ENCODE measurements at regions not wholly inside any gene's neighbourhood (a gene's known extent, or its start where the extent isn't known, plus 50 kb on each side); places are given as distances from the start of the nearest gene placed in this dataset.

- TF ChIP-seq PRDM15 (CRISPR knock-in tag; IDR thresholded peaks at IDR 0.05) (no peak), AHDC1 (CRISPR knock-in tag; IDR thresholded peaks at IDR 0.05; ENCODE audit: borderline replicate concordance) (no peak), USF2 (IDR thresholded peaks at IDR 0.05; ENCODE audit: low read depth, low read length) (no peak), USF2 (CRISPR knock-in tag; IDR thresholded peaks at IDR 0.05; ENCODE audit: borderline replicate concordance) (no peak), TP53 (CRISPR knock-in tag; conservative IDR thresholded peaks at IDR 0.05) (no peak), CEBPG (CRISPR knock-in tag; IDR thresholded peaks at IDR 0.05) (no peak), ZBTB37 (CRISPR knock-in tag; IDR thresholded peaks at IDR 0.05) (no peak), GTF3A (CRISPR knock-in tag; conservative IDR thresholded peaks at IDR 0.05) (no peak), ZNF737 (CRISPR knock-in tag; IDR thresholded peaks at IDR 0.05; ENCODE audit: borderline replicate concordance) (no peak), ZGPAT (CRISPR knock-in tag; IDR thresholded peaks at IDR 0.05) (peak; percentile 71), NONO (IDR thresholded peaks at IDR 0.05) (no peak), NONO (CRISPR knock-in tag; conservative IDR thresholded peaks at IDR 0.05) (no peak), ZNF777 (CRISPR knock-in tag; IDR thresholded peaks at IDR 0.05) (no peak), SNRNP70 (IDR thresholded peaks at IDR 0.05; ENCODE audit: low read depth, low read length) (no peak), ZNF441 (CRISPR knock-in tag; IDR thresholded peaks at IDR 0.05; ENCODE audit: borderline replicate concordance) (no peak)
Observed at GRCh38 chr12:123094349-123095077, 56.4 kb downstream of the PITPNM2 start (continued).

Measured in HepG2 (cell line).